ENCODE measurements at regions not wholly inside any gene's neighbourhood (a gene's known extent, or its start where the extent isn't known, plus 50 kb on each side); places are given as distances from the start of the nearest gene placed in this dataset.

GRCh38 chr6:156577749-156578148 lies 199.4 kb upstream of the ARID1B start:
- Histone ChIP-seq H3K27ac (ENCODE audit: low read length) (no peak overlapping the region), H2AFZ (ENCODE audit: low read depth, low read length) (no peak overlapping the region), H3K9ac (ENCODE audit: low read length) (no peak overlapping the region), H3K79me2 (ENCODE audit: low read length) (no peaks in the 10 kb centered on the region), H3K4me3 (ENCODE audit: low read length) (no peak overlapping the region), H3K27me3 (ENCODE audit: low read depth, low read length) (no peaks in the 10 kb centered on the region), H3K4me2 (ENCODE audit: low read length) (no peak overlapping the region), H3K9me3 (ENCODE audit: insufficient read depth, low read length) (no peaks in the 10 kb centered on the region), H3K4me1 (ENCODE audit: low read length) (no peaks in the 10 kb centered on the region), H4K20me1 (ENCODE audit: insufficient read depth, low read length) (no peaks in the 10 kb centered on the region), H3K36me3 (replicated peaks; ENCODE audit: low read depth, low read length) (no peaks in the 10 kb centered on the region)
- no peak for TF ChIP-seq EZH2phosphoT487 (IDR thresholded peaks at IDR 0.05; ENCODE audit: low read depth)
- no peak for TF ChIP-seq CTCF (IDR thresholded peaks at IDR 0.05; ENCODE audit: low read depth, low read length)

GRCh38 chr6:156575361-156575760 lies 201.8 kb upstream of the ARID1B start:
- TF ChIP-seq CTCF (IDR thresholded peaks at IDR 0.05; ENCODE audit: low read depth, low read length) (no peak), EZH2phosphoT487 (IDR thresholded peaks at IDR 0.05; ENCODE audit: low read depth) (no peak)
- H3K36me3 ChIP-seq (replicated peaks; ENCODE audit: low read depth, low read length), result no peaks in the 10 kb centered on the region
- H3K79me2 ChIP-seq (ENCODE audit: low read length), result no peaks in the 10 kb centered on the region
- no peak overlapping the region for H2AFZ ChIP-seq (ENCODE audit: low read depth, low read length)
- H3K27me3 ChIP-seq (ENCODE audit: low read depth, low read length), result no peaks in the 10 kb centered on the region
- H3K9ac ChIP-seq (ENCODE audit: low read length), result no peak overlapping the region
- no peaks in the 10 kb centered on the region for H4K20me1 ChIP-seq (ENCODE audit: insufficient read depth, low read length)
- H3K27ac ChIP-seq (ENCODE audit: low read length), result no peak overlapping the region
- H3K4me1 ChIP-seq (ENCODE audit: low read length), result no peaks in the 10 kb centered on the region
- no peaks in the 10 kb centered on the region for H3K9me3 ChIP-seq (ENCODE audit: insufficient read depth, low read length)
- no peak overlapping the region for H3K4me3 ChIP-seq (ENCODE audit: low read length)
- no peak overlapping the region for H3K4me2 ChIP-seq (ENCODE audit: low read length)

- Histone ChIP-seq H2AFZ (ENCODE audit: low read depth, low read length) (peak overlapping the region; percentile 40; the same call in 1 of the 2 replicates), H3K27ac (ENCODE audit: low read length) (no peak overlapping the region), H3K4me1 (ENCODE audit: low read length) (0 out of 2 replicates have a peak, but pooled peaks cover 4% of the 10 kb centered on the region), H4K20me1 (ENCODE audit: insufficient read depth, low read length) (no peaks in the 10 kb centered on the region), H3K9ac (ENCODE audit: low read length) (no peak overlapping the region), H3K27me3 (ENCODE audit: low read depth, low read length) (peaks cover 8% of the 10 kb centered on the region; the same call in 1 of the 2 replicates), H3K4me3 (ENCODE audit: low read length) (no peak overlapping the region), H3K9me3 (ENCODE audit: insufficient read depth, low read length) (no peaks in the 10 kb centered on the region; the same call in 1 of the 2 replicates), H3K79me2 (ENCODE audit: low read length) (no peaks in the 10 kb centered on the region), H3K36me3 (replicated peaks; ENCODE audit: low read depth, low read length) (no peaks in the 10 kb centered on the region), H3K4me2 (ENCODE audit: low read length) (peak overlapping the region; percentile 41)
- no peak for TF ChIP-seq EZH2phosphoT487 (IDR thresholded peaks at IDR 0.05; ENCODE audit: low read depth)
- no peak for TF ChIP-seq CTCF (IDR thresholded peaks at IDR 0.05; ENCODE audit: low read depth, low read length)
These were observed 212.4 kb upstream of the ARID1B start for GRCh38 chr6:156564807-156565149.

GRCh38 chr6:156564127-156564806 lies 212.9 kb upstream of the ARID1B start:
- H3K79me2 ChIP-seq (ENCODE audit: low read length), result no peaks in the 10 kb centered on the region

More at GRCh38 chr6:156564127-156564806, 212.9 kb upstream of the ARID1B start:
- Histone ChIP-seq H3K9me3 (ENCODE audit: insufficient read depth, low read length) (no peaks in the 10 kb centered on the region; the same call in 1 of the 2 replicates), H4K20me1 (ENCODE audit: insufficient read depth, low read length) (no peaks in the 10 kb centered on the region), H3K4me2 (ENCODE audit: low read length) (peak overlapping the region; percentile 41), H3K27ac (ENCODE audit: low read length) (no peak overlapping the region), H3K4me1 (ENCODE audit: low read length) (0 out of 2 replicates have a peak, but pooled peaks cover 4% of the 10 kb centered on the region), H3K4me3 (ENCODE audit: low read length) (no peak overlapping the region), H3K27me3 (ENCODE audit: low read depth, low read length) (peaks cover 8% of the 10 kb centered on the region; the same call in 1 of the 2 replicates), H2AFZ (ENCODE audit: low read depth, low read length) (peak overlapping the region; percentile 40; the same call in 1 of the 2 replicates), H3K9ac (ENCODE audit: low read length) (no peak overlapping the region), H3K36me3 (replicated peaks; ENCODE audit: low read depth, low read length) (no peaks in the 10 kb centered on the region)
- TF ChIP-seq CTCF (IDR thresholded peaks at IDR 0.05; ENCODE audit: low read depth, low read length) (peak; percentile 84), EZH2phosphoT487 (IDR thresholded peaks at IDR 0.05; ENCODE audit: low read depth) (no peak)
